Cerebellar cortex (tissue), 1 donor: ENCODE measurements at regions not wholly inside any gene's neighbourhood (a gene's known extent, or its start where the extent isn't known, plus 50 kb on each side); places are given as distances from the start of the nearest gene placed in this dataset.

Source experiments
- DNase-seq: peaks from one replicate; pipeline ENCODE4 v3.0.0-alpha.2; 2015; ENCODE audit warnings: low spot score

GRCh38 chr4:144302704-144303536 lies 162.4 kb upstream of the GYPA start:
- DNase-seq = no peak

DNA sequence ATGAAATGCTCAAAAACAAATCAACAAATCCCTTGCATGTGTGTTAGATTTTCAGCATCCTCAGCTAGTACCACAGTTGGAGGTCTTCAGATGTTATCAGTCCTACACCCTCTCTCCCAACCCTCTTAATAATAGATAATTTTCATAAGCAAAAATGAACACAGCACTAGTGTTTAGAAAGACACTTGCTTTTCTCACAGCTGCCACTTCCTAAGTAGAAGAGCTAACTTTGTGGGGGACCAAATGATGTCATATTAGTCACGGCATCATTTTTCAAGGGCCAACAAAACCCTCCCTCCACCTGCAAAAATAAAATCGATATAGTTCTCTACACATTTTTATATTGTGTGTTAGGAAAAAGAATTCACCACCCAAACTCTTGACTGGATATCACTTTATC lies 163.5 kb upstream of the GYPA start:
- no peak for DNase-seq

GRCh38 chr4:144310535-144310934 lies 170.0 kb upstream of the GYPA start:
- DNase-seq = no peak

- DNase-seq = no peak
These were observed 172.9 kb upstream of the GYPA start for GRCh38 chr4:144313370-144313769.

GRCh38 chr4:144316869-144317268 lies 176.4 kb upstream of the GYPA start:
- no peak for DNase-seq

DNA sequence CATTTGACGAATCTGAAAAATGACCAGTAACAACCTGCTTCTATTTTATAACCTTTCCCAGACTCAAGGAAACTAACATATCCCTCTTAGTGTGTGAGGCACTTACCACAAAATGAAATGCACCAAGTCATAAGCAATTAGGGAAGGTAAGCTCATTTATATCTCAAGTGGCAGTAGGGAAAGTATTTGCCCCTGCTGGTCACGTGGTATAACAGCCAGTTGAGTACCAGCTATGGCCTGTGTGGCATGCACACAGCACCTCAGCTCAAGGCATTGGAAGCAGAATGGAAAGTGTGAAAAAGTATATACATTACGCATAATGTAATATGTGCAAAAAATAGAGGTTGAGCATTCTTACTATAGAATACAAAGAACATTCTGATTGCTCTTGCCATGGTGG lies 178.3 kb upstream of the GYPA start:
- DNase-seq = no peak

DNA sequence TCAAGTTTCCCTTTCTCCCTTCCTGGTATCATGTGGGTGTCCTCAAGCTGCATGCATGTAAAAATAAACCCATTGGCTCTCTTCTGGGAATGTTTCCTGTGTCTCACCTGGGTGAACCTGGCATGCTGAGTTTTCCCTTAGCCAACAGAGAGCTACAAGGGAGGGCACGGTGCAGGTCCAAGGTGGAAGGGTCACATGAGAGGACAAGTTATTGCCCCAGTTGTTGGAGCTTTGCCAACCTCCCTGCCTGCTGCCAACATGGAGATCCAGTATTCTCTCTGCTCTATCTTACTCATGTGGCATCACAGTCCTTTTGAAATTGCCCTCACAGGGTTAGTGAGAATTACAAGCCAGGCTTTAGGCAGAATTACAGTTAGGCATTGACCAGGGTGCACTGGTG lies 196.1 kb upstream of the GYPA start:
- DNase-seq = no peak

DNA sequence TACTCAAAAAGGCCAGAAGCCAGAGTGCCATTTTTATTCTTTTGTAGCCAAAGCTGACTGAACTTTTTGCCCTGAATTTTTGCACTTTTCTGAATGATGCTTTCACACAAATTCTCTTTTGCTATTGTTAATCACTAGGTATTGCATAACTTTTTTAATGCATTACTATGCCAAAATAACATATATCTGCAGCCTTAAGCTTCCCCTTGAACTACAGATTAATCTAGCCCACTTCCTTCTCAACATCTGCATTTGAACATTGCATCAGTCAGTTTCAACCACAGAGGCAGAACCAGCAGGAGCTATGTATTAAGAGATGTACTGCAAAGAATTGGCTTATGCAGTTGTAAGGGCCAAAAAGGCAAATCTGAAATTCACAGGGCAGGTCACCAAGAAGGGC lies 197.6 kb upstream of the GYPA start:
- no peak for DNase-seq

DNA sequence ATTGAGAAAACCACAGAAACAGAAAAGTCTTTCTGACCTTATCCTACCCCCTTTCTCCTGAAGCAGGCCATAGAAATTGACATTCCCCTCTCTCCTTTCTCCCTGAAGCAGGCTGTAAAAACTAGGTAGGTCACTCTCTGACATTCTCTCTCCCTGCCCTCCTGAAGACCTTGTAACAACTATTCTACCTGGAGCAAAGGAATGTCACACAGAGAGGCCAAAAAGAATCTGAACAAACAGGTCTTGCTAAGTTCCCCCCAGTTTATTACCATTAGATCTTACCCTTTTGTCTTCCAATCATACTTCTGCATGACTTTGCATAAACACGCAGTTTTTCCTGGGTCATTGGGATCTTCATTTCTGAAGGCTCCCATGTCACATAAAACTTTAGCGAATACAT lies 198.3 kb upstream of the GYPA start:
- no peak for DNase-seq

DNA sequence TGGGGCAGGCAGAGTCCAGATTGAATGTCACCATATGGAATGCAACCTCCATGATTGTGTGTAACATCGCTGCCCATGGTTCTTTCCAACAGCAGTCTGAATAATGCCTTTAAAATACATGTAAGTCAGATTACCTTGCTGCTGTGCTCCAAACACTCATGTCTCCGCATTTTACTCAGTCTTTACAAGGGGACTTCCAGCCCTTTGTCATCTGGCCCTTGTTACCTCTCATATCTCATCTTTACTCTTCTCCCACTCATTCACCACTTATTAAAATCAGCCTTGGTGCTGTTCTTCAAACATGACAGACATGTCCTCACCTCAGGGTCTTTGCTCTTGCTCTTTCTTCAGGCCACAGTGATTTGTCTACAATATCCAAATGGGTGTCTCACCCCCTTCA lies 200.4 kb upstream of the GYPA start:
- DNase-seq = no peak

DNA sequence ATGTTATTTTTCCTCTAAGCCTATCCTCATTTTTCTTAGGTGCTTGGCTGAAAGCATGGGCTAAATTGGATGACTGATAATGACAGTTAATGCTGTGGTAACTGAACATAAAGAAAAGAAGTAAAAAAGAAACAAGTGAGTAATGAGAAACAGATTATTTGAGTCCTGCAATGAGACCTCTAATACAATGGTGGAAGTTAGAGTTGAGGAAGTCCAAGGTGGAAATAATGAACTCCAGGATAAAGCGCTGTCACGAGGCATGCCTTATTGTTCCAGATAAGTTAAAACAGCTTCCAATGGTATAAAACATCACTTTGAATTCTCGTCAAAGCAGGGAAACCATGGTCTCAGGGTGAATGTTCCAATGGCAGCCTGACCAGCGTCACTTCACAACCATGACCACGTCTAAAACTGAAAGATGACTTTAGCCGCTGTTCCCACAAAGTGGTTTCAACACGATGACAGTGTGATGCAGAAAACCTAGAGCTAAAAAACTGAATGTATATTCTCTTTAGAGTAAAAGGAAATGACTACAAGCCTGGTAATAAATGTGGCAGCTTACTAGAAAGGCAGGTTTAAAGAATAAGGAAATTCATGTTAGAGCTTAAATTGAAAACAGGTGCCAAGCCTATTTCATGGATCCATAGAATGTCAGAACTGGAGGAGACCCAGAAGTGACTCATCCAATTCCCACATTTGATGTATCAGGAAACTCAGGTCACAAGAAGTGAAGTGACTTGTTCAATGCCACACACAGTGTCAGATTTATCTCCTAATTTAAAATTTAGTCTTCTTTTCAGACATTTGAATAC lies 202.6 kb upstream of the GYPA start:
- DNase-seq = no peak

DNA sequence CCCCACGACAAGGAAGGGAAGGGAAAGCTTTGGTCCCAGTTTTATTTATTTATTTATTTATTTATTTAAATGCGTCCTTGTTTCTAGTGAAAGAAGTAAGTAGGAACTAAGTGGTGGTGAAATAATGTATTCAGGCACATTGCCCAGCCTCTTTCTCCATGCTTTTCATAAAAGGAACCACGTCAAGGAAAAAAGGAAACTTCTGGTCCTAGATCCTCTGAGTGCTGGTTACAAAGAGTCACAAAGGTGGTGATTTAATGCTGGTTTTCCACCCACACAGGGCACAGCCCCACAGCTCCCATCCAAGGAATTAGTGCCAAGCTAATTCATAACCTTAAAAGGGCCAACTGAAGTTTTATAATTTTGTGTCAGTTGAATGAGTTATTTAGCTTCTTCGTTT lies 206.6 kb upstream of the GYPA start:
- peak; percentile 23 for DNase-seq

GRCh38 chr4:144350706-144351105 lies 210.2 kb upstream of the GYPA start:
- no peak for DNase-seq

GRCh38 chr4:144351306-144351705 lies 210.8 kb upstream of the GYPA start:
- no peak for DNase-seq

DNA sequence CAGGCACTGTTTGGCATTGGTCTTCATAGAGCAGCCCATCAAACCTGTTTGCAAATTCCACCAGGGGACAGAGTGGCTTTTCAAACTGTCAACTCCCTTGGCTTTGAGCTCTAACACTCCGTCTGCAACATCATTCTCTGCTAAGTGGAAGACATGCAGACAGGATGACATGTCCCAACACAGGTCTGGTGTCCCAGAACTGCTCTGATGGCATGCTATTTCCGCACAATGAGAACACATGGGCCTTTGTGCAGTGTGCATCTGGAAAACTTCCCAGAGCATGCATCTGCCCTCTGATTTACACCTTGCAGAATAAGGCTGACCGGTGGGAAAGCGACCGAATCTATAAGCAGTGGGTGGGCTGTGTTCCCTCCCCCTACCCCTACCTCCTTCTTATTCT lies 212.8 kb upstream of the GYPA start:
- no peak for DNase-seq

- DNase-seq = peak; percentile 79
These were observed 215.6 kb upstream of the GYPA start for GRCh38 chr4:144355811-144356757.

DNA sequence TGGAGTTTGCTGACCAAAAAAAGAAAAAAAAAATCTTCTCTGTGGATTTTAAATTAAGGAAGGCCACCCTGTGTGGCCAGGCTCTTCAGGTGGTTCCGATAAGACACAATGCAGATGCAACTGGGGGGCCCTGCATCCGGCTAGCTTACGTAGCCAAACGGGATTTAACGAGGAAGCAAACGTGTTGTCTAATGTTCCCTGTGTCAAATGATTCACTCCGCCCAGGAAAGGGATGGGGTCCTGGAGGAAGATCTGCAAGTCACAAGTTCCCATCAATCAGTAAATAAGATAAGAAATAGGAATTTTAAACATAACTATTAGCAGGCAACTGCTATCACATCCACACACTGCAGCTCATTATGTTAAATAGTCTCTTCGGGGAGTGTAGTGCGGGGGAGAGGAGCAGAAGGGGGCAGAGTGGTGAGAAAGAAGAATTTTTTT lies 216.4 kb upstream of the GYPA start:
- DNase-seq = peak; percentile 37

DNA sequence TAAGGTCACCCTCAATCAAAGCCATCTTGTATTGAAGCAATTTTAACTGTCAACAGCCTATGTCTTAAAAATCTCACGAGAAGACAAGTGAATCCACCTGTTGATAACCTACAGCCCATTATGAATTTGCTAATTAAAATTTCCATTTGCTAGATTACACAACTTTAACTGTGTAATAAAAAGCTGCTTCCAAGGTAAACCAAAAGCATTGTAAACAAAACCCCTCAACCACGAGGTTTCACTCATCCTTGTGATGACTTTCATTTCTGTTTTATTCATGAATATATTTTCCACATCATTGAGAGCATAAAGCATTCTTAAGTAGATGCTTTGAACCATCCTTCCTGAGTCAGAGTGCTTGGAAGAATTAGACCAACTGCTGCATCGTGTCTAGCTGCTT lies 217.5 kb upstream of the GYPA start:
- no peak for DNase-seq

GRCh38 chr4:144360146-144360793 lies 219.8 kb upstream of the GYPA start:
- DNase-seq = no peak

DNA sequence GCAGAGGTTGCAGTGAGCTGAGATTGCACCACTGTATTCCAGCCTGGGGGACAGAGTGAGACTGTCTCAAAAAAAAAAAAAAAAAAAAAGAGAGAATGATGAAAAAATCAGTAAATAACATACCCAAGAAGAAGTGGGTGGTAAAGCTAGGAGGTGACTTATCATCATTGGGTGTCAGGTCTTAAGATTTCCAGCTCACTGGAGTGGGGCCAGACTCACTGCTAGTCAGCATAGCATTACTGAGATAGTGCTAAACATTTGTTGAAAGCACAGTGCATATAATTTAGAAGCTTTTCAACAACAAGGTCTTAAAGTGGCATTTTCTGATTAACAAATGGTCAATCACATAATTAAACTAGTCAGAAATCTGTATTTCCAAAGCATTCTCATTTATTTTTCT lies 221.8 kb upstream of the GYPA start:
- DNase-seq = no peak

DNA sequence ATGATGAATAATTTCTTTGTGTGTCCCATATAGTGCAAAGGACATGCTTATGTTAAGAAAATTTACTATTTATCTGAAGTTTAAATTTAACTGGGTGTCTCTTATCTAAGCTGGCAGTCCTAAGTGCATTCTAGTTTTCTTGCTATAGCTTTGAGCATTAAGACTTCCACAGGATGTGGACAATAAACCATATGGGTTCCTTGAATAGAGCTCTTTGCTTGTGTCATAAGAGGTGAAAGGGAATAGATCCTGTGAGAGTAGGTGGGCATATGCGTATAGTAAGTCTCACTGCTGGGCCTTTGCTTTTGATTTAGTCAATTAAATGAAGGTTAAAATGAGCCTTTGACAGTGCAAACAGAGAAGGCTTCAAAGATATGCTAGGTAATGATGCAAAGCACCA lies 223.4 kb upstream of the GYPA start:
- no peak for DNase-seq

GRCh38 chr4:144366425-144366824 lies 225.9 kb upstream of the GYPA start:
- DNase-seq = no peak
